NCI-H2227 treated with DMSO at 0.1 percent for 48 hours (cell line): ENCODE measurements at regions not wholly inside any gene's neighbourhood (a gene's known extent, or its start where the extent isn't known, plus 50 kb on each side); places are given as distances from the start of the nearest gene placed in this dataset.
"Not testable (repeated sequence)": the region's sequence is repeated elsewhere in the genome, so short reads cannot be mapped to it uniquely, and the experiment has no call there.

Source experiments
- DNase-seq: peaks from one replicate; lab custom pipeline; 2025; lab: John Stamatoyannopoulos, UW

DNA sequence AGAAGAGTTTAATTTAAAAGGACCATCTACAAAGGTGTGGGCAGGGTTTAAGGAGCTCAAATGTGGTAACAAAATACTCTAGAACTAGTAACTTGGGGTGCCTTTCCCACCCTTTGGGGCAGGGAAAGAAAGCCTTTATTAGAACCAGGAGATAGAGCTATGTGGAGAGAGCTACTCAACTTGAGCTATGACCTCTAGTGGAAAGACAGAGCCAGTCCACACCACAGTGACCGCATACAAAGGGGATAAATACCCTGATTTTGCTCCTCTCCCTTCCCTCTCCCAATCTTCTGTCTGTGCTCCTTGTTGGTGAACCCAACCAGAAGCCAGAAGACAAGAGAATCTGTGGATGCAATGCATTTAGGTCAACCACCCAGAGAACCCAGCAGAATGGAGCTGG lies 54.4 kb upstream of the JAK1 start:
- DNase-seq: no peak

DNA sequence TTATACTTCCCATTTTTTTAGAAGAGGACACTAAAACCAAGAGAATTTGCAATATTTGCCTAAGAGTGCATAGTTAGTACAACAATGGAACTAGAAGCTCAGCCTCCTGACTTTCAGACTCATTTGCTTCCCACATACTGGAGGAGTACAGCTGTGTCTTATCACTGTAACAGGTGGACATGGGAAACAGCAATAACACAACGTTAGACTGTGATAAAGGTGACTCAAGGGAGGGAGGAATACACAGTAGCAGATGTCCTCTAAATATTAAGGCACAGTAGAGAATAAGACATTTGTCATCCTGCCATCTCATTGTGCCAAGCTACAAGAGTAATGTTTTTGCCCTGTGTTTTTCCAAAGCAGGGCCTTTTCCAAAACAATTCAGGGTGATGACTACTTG lies 55.4 kb upstream of the JAK1 start:
- no peak for DNase-seq

DNA sequence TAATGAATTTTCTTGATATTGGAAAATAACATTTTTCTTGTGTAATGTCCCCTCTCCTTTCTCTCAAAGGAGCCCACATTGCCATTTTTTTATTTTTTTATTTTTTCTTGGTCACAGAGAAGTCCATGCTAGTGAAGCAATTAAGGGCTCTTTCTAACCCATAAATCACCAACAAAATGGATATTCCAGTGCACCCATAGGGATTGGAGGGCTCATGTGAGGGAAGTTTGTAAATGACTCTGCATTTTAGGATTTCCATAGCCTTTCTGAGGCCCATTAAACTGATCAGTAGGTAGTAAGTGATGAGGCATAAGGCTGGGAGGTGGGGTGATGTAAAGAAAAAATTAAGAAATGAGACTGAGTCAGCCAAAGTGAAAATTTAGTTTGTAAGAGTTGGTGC lies 55.9 kb upstream of the JAK1 start:
- DNase-seq: no peak

DNA sequence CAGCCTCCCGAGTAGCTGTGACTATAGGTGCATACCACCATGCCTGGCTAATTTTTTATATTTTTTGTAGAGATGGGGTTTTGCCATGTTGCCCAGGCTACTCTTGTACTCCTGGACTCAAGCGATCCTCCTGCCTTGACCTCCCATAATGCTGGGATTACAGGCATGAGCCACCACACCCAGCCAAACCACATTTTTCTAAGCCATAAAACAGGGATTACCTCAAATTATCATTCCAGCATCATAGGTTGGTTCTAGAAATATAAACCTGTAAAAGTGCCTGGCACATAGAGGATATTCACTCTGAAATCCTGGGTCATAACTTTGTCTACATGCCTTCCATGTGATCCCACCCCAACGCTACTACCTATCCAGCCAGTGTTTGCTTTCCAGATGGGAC lies 59.4 kb upstream of the JAK1 start:
- no peak for DNase-seq

DNA sequence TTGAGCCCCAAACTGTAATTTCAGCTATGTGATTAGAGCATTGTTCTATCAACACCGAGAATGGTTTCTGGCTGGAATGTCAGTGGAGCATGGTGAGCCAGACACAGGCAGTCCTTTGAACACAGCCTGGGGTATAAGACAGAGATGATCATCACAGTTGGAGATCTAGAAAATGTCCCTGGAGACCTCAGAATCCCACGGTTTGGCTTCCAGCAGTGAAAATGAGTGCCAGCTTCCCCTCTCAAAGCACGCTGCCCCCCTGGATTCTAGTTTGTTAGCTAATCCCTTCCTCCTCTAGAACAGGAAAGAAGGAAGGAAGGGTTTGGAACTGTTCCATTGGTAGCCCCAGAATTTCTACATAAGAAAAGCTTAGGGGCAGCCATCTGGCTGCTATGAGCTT lies 59.9 kb upstream of the JAK1 start:
- DNase-seq: peak; percentile 41

DNA sequence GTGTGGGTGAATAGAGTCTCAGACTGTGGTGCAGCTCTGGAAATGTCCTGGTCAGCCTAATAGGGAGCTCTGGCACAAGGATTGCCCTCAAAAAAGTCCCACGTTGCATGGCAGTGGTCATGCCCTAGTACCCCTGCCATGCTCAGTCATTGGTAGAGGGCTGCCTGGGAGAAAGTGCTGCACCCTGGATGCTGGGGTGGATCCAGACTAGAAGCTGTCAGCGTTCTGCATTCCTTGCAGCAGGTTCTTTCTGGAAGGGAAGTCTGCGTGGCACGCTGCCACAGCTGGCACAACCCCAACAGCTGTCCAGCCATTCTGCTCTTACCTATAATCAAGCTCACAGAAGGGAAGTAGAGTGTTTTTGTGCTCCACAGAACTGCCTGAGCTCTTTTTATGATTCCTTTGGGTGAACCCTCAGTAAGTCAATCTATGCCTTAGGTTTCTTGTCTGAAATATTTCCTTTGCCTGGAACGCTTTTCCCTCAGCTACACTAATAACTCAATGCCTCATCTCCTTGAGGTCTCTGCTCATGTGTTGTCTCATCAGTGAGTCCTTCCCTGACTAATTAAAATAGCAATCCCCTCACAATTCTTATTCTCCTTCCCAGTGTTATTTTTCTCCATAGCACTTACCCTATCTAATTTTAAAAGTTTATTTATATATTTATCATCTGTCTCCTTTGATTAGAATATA lies 61.5 kb upstream of the JAK1 start:
- DNase-seq: no peak

DNA sequence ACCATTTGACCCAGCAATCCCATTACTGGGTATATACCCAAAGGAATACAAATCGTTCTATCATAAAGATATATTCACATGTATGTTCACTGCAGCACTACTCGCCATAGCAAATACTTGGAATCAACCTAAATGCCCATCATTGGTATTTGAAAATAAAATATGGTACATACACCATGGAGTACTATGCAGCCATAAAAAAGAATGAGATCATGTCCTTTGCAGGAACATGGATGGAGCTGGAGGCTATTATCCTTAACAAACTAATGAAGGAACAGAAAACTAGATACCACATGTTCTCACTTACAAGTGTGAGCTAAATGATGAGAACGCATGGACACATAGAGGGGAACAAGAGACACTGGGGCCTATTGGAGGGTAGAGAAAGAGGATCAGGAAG lies 63.1 kb upstream of the JAK1 start:
- not testable (repeated sequence) for DNase-seq

DNA sequence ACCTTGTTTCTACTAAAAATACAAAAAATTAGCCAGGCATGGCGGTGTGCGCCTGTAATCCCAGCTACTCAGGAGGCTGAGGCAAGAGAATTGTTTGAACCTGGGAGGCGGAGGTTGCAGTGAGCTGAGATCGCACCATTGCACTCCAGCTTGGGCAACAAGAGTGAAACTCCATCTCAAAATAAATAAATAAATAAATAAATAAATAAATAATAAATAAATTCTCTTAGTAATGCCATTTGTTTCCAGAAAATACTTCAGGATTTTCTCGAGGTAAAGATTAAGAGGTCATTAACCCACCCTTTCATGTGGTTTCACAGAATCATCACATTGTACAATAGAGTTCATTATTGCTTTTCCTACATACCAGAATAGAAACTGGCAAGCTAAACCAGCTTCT lies 68.5 kb upstream of the JAK1 start:
- DNase-seq: not testable (repeated sequence)

DNA sequence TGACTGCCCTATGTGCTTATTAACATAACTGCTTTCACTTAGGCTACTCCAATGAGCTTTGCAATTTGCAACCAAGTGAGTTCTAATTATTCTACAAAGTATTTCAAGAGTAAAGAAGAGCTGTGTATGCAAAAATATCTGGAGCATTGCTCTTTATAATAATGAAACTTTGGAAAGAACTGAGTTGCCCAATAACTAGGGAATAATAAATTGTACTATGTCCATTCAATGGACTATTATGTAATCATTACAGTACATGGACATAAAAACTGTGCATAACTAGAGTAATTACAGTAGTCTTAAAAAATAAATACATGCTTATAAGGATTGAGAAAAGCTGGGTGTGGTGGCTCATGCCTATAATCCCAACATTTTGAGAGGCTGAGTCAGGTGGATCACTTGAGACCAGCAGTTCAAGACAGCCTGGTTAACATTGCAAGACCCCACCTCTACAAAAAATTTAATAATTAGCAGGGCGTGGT lies 70.3 kb upstream of the JAK1 start:
- DNase-seq: no peak

DNA sequence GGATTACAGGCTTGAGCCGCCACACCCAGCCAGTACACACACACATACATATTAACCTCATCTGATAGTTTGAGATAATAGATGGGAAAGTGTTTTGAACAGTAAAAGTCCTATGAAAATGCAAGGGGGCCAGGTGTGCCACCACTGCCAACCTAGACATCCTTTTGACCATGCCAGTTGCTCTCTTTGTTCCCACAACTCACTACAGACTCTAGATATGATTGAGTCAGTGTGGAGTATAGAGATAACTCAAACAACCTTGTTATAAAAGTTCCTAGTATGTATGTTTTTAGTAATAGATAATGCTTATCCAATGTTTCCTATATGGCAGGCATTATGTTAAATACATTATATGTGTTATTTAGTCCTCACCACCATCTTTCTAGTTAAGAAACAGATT lies 72.7 kb upstream of the JAK1 start:
- DNase-seq: no peak

DNA sequence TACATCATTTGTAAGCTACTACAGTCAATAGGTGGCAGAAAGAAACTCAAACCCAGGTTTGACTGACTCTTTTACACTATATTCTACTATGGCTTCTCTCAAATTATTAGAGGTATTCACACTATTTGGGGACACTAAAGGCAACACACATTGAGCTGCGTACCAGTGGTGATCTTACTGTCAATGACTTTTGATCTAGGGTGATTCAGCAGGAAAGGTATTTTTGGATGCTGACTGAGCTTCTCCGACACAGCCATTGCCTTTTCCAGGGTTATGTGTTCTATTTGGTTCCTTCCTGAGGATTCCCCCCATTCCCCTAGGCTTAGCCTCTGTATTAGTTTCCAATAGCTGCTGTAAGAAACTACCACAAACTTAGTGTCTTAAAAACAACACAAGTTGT lies 73.2 kb upstream of the JAK1 start:
- no peak for DNase-seq

DNA sequence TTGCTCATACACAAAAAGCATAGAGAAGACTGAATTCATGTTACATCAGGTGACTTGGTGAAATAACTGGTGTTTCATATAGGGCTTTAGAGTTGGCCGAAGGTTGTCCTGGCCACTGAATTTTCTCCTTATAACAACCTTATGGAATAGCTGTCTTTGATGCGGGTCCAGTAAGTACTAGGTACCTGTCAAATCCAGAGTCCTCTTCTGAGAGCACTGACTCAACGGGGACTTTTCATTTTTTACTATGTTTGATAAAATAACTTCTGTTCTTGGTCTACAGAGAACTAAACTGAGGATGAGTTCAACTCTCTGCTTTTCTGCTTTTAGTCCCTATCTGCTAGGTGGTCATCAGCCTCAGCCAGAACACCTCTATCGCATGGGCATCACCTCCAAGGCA lies 76.1 kb upstream of the JAK1 start:
- no peak for DNase-seq

DNA sequence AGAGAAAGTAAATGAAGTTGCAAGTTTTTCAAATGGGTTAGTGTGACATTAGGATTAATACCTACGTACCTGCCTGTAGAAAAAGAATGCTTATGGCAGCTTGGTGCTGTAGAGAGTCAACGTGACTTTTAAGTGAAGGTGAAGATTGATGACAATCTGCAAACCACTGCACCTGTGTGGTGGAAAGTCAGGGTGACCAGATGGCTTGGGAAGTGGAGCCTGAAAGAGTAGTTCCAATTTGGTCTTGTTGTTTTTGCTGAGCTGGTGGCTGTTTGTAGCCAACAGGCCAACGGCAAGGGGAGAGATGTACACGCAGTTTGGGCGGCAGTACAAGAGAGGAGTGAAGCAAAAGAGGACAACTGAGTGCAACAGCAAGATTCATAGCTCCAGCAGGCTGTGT lies 78.1 kb upstream of the JAK1 start:
- DNase-seq: no peak

DNA sequence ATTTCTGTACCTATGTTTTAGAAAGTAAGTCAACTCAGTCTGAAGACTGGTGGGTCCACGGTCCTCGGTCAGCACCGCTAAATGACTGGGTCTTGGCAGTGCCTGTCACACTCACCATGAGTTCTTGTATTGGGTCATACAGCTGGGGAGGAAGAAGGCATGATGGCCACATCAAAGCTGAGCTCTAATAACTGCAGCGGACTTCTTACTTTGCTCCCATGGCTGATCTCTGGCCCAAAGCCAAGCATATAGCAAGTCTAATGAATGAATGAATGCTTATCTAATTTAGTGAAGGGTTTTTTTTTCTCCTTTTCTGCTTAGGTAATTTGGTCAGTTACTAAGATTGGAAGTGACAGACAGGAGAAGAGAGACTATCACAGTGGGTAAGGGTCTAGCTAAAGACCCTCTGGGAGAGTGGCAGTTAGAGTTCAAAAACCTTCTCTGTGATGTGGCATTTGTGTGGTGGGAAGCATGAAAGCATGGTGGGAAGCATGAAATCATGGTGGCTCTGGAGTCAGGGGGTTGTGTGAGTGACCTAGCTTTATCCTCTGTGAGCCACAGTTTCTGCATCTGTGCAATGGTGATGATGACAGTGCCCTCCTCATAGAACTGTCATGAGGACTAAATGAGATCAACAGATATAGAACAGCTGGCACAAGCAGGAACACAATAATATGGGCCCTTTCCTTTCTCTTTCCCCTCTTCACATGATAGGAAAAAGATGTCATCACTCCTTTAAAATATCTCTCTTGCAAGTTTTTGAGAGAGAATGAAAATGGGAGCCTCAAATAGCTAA lies 78.9 kb upstream of the JAK1 start:
- DNase-seq: no peak

DNA sequence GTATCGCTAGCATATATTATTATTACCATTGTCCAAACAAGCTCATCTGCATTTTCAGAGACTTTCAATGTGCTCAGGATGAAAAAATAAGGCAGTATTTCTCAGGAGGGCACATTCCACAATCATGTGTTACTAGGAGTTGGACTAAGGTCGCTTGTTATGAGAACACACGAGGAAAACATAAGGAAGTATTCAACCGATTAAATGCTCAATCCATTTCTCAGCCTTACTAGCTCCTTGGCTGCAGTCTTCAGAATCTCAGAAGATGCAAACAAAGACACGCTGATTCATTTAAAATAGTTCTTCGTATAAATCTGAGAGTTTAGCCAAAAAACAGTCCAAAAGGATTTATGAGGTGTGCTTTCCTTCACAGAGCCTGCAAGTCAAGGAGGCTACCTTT lies 82.0 kb upstream of the JAK1 start:
- DNase-seq: no peak

DNA sequence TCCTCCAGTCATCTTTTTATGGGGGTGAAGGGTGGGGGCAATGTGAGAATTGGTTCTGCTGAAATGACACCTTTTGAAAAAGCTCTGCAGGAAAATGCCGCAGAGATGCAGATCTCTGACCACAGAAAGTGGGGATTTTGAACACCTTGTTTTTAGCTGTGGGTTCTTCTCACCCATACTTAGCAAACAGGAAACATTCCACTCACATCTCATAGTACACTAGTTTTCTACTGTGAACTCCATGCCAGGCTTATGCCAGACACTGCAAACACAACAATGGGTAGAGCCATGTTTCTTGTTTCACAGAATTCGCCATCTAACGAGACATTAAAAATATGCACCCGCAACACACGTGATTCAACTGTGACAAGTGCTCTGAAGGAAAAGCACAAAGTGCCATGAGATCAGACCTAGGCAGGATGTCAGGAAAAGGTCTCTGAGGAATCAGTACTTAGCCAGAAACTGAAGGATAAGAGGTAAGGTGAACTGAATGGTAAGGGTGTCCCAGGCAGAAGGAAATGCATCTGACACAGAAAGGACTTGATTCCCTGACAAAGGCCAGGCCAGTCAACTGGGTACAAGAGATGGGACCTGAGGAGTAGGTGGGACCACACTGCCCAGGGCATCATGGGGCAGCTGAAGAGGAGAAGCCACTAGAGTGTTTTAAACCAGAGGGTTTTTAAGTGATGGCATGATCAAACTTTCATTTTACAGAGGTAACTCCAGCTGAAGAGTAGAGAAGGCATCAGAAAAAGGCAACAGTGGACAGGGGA lies 83.8 kb upstream of the JAK1 start:
- no peak for DNase-seq

DNA sequence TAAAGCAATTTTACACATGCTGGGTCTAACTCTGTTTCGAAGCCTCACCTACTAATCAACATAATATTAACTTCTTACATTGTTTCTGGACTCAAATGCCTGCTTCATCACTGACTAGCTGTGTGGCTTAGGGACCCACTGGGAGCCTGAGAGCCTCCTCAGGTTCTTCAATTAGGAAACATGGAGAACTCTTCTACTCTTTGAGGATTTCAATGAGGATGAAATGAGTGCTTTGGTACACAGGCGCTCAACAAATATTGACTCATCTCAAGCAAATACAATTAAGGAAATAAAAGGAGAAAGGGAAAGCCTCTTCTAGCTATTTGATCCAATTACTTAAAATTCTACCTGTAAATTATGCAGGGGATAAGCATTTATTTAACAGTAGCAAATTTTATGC lies 84.4 kb upstream of the JAK1 start:
- no peak for DNase-seq

DNA sequence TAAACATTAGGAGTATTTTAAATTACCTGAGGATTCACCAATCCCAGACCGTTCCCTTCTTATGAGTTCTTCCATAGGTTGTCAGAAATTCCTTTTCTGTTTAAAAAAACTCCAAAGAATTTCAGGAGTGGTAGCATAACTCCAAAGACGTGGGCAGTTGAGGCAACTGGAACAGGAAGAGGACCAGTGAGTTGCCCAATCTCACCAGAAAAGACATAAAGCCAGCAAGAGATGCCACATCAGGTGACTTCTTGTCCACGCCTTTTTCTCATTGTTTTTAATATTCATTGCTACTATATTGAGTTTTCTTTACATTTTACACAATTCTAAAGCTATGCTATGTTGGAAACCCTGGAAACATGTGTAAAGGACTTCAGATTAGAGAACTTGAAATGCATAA lies 88.1 kb upstream of the JAK1 start:
- no peak for DNase-seq

DNA sequence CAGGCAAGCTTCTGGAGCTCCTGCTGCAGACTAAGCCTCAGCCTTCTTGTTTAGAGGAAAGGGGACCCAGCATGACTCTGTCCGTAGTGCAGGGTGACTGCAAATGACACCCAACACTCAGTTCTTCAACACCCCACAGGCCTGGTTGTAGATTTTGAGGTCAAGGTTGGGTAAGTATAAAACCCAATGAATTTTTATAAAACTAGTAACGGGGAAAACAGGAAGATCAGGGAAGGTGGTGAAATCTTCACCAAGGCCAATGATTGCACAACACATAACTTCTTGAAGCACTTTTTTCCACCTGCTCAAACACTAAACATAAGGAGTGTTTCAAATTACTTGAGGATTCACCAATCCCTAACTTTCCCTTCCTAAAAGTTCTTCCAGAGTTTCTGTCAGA lies 89.4 kb upstream of the JAK1 start:
- DNase-seq: no peak

DNA sequence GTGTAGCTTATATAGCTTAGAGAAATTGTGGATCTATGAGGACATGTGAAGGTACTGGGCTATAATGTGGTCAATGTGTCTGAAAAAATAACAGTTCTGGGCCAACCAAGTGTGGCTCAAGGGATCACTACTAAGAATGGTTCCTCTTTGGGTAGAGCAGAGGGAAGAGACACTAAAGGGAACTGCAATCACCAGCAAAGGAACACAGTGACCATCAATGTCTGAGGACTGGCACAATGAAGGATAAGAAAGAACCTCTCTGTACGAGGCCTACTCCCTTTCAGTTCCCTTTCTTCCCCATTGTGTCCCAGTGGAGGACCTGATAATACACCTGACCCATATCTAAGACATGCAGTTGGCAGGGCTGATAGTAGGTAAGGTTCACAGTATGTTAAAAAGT lies 89.9 kb upstream of the JAK1 start:
- DNase-seq: no peak

DNA sequence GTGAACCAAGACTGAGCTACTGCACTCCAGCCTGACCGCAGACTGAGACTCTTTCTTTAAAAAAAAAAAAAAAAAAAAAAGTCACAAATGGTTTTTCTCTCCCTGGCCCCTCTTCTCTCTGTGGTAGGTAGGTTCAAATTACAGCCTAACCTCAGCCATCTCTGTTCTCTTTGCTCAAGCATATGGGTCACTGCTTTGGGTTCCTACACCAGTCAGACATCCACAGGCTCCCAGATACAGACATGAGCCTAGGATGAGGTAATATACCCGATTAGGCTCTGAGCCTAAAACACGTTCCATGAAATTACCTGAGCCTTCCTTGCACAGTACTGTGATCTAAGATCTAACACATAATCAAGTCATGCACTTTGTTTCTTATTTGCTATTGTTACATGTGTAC lies 90.5 kb upstream of the JAK1 start:
- no peak for DNase-seq

DNA sequence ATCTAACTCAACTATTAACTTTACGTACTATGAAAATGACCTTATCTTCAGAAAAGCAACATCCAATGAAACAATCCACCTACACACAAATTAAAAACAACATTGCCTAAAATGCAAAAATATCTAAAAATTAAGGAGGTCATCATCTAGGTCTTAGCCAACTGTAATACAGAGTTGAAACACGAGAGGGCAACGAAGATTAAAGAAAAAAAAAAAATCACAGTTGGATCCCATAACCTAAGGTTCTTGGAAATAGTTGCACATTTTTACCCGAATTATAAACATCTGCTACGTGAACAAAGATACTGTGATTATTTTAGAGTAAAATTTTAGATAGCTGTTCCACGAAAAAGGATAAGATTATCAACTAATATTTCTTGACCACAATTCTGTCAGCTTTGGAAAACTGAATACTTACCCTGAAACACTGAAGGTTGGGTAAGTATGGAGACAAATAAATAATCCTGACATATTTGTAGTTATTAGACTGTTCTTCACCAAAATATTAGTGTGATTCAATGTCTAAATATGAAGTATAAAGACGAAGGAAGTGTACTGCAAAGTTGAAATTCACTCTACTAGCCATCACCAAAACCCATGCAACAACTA lies 88.0 kb upstream of the AK4 start:
- DNase-seq: peak; percentile 21

DNA sequence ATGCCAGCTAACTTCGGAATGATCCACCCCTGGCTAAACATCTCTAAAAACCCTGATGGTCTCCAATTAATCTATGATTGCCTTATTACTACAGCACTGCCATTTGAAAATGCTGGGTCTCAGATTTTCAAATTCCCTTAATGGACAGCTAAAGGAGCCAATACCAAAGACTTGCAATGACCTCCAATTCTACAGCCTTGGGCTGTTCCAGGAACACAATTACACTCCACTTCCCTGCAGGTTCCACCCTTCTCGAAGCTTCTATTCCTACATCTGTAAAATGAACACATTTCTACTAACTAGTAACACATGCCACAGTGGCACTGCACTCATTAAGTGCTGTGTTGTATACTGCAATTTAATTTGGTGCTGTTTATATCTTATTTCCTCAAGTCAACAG lies 85.7 kb upstream of the AK4 start:
- DNase-seq: no peak
